ENCODE measurements at regions not wholly inside any gene's neighbourhood (a gene's known extent, or its start where the extent isn't known, plus 50 kb on each side); places are given as distances from the start of the nearest gene placed in this dataset.

DNA sequence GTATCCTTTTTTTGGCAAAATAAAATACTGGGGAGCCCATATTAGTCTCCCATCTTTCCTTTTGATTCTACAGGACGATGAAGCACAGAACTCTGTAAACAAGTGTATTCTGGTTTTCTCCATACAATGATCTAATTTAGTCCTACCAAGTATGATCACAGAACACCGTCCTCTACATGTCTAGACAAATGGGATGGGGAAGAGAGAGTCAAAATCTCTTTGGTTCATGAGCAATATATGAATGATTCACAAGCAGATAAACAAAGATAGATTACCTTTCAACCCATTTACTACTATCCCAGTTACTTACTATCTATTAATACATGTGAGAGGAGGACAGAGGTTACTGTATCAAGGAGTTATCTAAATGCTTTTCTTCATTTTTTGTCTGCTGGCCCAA, 352.4 kb upstream of the ACVR2A start:
- peaks cover 3% of the 10 kb centered on the region for H3K9me3 Mint-ChIP-seq
- peaks cover 1% of the 10 kb centered on the region for H3K36me3 Mint-ChIP-seq (ENCODE audit: insufficient read depth)
- ATAC-seq (no peak), DNase-seq (no peak)
- H3K27me3 Mint-ChIP-seq (ENCODE audit: low read depth), result no peaks in the 10 kb centered on the region
- H3K4me3 Mint-ChIP-seq, result no peak overlapping the region
- peaks cover 35% of the 10 kb centered on the region for H3K4me1 Mint-ChIP-seq (ENCODE audit: low read depth)

DNA sequence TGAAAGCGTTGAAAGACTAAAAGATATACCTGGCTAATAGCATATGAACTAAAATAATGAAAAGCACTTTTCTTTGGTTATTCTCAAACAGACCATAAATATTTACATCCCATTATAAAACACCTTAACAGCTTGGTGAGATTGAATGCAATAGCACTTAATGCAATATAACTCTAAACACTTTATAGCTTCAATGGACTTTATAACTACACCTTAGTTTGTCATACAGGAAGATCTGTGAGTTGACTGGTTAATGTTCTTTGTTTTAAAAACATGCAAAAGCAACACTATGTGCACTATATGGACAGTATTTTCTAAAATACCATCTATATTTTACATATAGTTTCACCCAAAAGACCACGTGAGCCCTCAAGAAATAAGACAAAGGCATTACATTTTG, 353.3 kb upstream of the ACVR2A start:
- ATAC-seq (no peak), DNase-seq (no peak)
- H3K9me3 Mint-ChIP-seq, result peaks cover 3% of the 10 kb centered on the region
- no peaks in the 10 kb centered on the region for H3K27me3 Mint-ChIP-seq (ENCODE audit: low read depth)
- H3K4me3 Mint-ChIP-seq, result no peak overlapping the region
- peaks cover 1% of the 10 kb centered on the region for H3K36me3 Mint-ChIP-seq (ENCODE audit: insufficient read depth)
- peaks cover 29% of the 10 kb centered on the region for H3K4me1 Mint-ChIP-seq (ENCODE audit: low read depth)

DNA sequence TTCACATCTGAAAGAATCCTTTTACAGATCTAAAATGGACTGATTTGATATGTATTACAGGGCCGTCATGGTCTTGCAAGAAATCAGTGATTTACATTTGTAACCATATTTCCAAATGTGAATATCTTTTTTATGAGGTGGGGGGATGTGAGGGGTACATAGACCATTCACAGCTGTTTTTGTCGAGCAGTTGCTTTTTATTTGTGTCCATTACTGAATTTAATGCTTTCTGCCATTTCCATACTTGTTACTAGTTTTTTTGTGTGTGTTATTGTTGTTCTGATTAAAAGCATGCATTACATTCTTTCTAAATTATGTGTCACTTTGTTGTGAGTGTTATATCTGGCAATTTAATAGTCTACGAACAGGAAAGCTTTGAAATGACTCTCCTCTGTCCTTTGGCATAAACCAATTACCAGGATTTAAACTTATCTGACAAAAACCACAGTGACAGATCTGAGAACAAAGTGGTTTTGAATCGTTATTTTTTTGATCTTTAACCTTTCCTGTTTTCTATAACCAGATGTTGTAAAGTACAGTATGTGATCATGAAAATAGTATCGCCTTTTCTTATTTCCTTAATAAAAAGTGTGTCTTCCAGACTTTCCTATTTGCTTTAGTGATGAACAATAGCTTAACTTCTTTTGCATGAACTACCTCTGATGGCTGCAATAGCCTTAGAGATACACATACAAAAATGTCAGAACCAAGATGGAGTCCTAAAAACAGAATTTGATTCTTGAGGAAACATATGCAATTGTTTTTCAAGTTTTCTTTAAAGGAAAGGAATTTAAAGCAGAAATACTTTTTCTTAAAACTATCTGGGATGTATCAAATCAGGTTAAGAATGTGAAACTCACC, 354.2 kb upstream of the ACVR2A start:
- H3K4me1 Mint-ChIP-seq (ENCODE audit: low read depth), result peaks cover 29% of the 10 kb centered on the region
- H3K9me3 Mint-ChIP-seq, result peaks cover 3% of the 10 kb centered on the region
- H3K36me3 Mint-ChIP-seq (ENCODE audit: insufficient read depth), result peaks cover 1% of the 10 kb centered on the region
- no peak overlapping the region for H3K4me3 Mint-ChIP-seq
- no peak for DNase-seq
- peak; percentile 23 to 48 for ATAC-seq
- H3K27me3 Mint-ChIP-seq (ENCODE audit: low read depth), result no peaks in the 10 kb centered on the region

DNA sequence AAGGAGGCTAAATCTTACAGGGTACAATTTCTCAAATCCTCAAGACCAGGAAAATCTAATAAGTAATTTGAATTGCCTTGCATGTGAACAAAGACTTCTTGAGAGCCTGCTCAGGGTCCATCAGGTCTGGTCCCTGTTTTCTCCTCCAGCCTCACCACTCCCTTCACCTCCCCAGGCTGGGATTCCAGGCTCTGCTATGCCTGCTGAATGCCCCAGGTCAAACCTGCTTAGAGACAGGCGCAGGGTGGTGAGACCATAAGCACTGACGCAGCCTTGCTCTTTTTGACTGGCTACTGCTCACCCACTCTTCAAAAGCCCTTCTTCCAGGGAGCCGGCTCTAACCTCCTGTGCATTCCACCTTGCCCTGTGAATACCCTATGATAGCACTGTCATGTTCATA, 356.4 kb upstream of the ACVR2A start:
- Mint-ChIP-seq H3K9me3 (peaks cover 3% of the 10 kb centered on the region), H3K4me3 (no peak overlapping the region), H3K27me3 (ENCODE audit: low read depth) (no peaks in the 10 kb centered on the region), H3K36me3 (ENCODE audit: insufficient read depth) (no peaks in the 10 kb centered on the region), H3K4me1 (ENCODE audit: low read depth) (peaks cover 31% of the 10 kb centered on the region)
- no peak for DNase-seq
- no peak for ATAC-seq

DNA sequence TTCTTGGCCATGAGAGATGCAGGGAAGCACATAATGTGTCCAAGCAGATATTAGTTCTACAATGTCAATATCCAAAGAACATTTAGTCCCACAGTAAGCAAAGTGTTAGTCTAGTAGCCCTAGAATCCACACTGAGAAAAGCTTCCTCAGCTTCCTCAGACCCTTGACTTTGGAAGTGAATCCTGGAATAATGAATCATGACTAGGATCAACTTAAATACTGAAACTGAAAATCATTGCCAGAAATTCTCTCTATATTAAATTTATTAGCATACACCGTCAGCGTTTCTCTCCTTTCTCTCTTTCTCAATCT, 356.9 kb upstream of the ACVR2A start:
- H3K9me3 Mint-ChIP-seq, result peaks cover 3% of the 10 kb centered on the region
- no peaks in the 10 kb centered on the region for H3K36me3 Mint-ChIP-seq (ENCODE audit: insufficient read depth)
- H3K27me3 Mint-ChIP-seq (ENCODE audit: low read depth), result no peaks in the 10 kb centered on the region
- H3K4me1 Mint-ChIP-seq (ENCODE audit: low read depth), result peaks cover 31% of the 10 kb centered on the region
- ATAC-seq (no peak), DNase-seq (no peak)
- H3K4me3 Mint-ChIP-seq, result no peak overlapping the region

DNA sequence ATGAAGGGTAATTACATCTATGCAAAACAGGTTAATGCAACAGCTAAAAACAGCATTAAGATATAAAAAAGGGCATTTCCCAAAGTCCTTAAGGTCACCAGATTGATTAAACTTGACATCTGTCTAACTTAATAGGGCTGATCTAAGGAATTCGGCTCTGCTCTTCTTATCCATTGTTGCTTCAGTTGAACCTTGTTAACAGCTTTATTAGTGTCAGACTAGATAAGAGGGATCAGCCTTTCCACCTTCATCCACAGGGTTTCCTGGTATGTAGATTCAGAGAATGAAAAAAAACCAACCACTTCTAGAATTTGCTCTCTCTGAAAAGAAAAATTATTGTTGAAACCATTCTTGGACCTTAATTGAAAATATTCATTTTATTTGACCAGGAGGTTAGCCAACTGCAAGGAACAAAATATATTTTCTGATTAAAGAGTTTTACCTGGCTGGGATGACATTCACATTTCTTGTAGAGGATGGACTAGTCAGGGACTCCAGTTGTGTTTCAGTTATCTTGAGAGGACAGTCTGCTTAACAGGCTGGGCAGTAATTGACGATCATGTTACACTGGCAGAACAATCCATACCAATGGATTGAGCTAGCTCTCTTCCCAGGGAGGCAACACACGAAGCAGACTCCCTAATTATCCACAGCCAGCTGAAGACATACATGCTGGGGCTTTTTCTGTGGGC, 357.4 kb upstream of the ACVR2A start:
- ATAC-seq, result no peak

DNA sequence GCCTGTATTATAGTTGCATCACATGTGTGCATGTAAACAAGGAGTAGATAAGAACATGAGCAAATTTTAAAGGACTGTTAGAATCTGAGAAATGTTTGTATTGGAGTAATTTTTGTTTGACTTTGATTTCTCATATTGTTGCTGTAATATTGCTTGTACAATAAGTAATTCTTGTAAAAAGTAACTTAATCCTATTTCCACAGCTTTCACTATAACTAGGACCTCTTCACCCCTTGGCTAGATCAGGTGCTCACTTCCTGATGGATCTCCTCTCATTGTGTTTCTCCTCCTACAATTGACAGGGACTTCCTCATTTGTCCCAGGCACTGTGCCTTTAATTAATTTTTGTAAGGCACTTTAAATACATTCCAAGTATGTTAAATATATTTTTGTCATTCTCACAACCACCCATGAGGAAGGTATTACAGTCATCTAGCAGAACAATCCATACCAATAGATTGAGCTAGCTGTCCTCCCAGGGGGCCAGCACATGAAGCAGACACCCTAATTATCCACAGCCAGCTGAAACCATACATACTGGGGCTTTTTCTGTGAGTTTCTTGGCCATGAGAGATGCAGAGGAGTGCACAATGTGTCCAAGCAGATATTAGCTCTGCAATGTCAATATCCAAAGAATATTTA, 359.5 kb upstream of the ACVR2A start:
- H3K4me1 Mint-ChIP-seq (ENCODE audit: low read depth), result peaks cover 12% of the 10 kb centered on the region
- H3K9me3 Mint-ChIP-seq, result no peaks in the 10 kb centered on the region
- no peak overlapping the region for H3K4me3 Mint-ChIP-seq
- no peaks in the 10 kb centered on the region for H3K36me3 Mint-ChIP-seq (ENCODE audit: insufficient read depth)
- DNase-seq (no peak), ATAC-seq (no peak)
- no peaks in the 10 kb centered on the region for H3K27me3 Mint-ChIP-seq (ENCODE audit: low read depth)

More for the DNA sequence above, 357.4 kb upstream of the ACVR2A start:
- no peak overlapping the region for H3K4me3 Mint-ChIP-seq
- no peak for DNase-seq
- no peaks in the 10 kb centered on the region for H3K27me3 Mint-ChIP-seq (ENCODE audit: low read depth)
- H3K9me3 Mint-ChIP-seq, result peaks cover 3% of the 10 kb centered on the region
- H3K4me1 Mint-ChIP-seq (ENCODE audit: low read depth), result peaks cover 30% of the 10 kb centered on the region
- no peaks in the 10 kb centered on the region for H3K36me3 Mint-ChIP-seq (ENCODE audit: insufficient read depth)

DNA sequence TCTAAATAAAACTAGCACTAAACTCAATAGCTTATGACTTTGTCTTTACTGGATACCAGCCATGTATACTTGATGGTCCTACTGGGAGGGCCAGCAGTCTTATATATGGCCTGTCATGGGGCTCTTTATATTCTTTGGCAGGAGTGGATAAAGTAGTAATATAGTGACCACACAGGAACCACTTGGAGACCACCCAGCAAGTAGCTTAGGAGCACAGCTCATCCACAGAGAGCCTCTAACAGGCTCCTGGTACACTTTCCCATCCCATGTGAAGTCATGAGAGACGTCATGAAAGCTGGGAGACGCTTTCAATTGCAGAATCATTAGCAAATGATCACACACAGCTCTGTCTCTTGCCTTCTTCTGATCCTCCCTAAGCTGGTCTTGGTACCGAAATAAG, 360.9 kb upstream of the ACVR2A start:
- Mint-ChIP-seq H3K9me3 (no peaks in the 10 kb centered on the region), H3K36me3 (ENCODE audit: insufficient read depth) (no peaks in the 10 kb centered on the region), H3K4me3 (no peak overlapping the region), H3K4me1 (ENCODE audit: low read depth) (peaks cover 3% of the 10 kb centered on the region), H3K27me3 (ENCODE audit: low read depth) (no peaks in the 10 kb centered on the region)
- DNase-seq (no peak), ATAC-seq (no peak)

DNA sequence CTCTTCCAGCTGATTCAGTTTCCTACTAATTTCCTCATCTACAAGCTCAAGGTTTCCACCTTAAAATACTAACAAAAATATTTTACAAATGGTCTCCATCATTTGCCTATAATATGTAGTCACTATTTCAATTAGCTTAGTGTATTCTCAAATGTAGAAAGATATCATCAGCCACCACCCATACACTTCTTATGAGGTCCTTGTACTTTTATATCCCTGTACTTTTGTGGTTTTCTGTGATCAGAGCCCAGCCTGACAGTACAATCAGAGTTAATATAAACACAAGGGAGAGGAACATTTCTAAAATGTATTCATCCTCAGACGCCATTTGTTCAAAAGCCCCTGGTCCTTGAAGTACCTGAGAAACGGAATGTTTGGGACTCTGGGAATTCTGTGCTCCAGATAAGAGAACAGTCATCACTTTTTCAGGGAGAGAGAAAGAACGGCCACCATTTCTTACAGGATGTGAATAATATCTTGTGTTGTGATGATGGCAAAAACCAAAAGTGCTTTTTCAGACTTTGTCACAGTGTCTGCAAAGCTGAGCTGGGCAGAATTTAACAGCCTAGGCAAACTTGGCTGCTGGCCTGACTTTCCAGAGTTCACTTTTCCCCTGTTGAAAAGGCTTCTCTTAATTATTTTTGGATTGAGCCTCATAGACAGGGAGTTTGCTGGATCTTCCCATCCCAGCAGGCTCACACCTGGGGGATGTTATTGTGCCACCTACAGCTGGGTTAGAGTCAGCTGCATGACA, 361.7 kb upstream of the ACVR2A start:
- Mint-ChIP-seq H3K27me3 (ENCODE audit: low read depth) (no peaks in the 10 kb centered on the region), H3K9me3 (no peaks in the 10 kb centered on the region), H3K4me3 (no peak overlapping the region), H3K36me3 (ENCODE audit: insufficient read depth) (no peaks in the 10 kb centered on the region), H3K4me1 (ENCODE audit: low read depth) (peaks cover 2% of the 10 kb centered on the region)
- ATAC-seq (peak; percentile 30 to 56), DNase-seq (no peak)

DNA sequence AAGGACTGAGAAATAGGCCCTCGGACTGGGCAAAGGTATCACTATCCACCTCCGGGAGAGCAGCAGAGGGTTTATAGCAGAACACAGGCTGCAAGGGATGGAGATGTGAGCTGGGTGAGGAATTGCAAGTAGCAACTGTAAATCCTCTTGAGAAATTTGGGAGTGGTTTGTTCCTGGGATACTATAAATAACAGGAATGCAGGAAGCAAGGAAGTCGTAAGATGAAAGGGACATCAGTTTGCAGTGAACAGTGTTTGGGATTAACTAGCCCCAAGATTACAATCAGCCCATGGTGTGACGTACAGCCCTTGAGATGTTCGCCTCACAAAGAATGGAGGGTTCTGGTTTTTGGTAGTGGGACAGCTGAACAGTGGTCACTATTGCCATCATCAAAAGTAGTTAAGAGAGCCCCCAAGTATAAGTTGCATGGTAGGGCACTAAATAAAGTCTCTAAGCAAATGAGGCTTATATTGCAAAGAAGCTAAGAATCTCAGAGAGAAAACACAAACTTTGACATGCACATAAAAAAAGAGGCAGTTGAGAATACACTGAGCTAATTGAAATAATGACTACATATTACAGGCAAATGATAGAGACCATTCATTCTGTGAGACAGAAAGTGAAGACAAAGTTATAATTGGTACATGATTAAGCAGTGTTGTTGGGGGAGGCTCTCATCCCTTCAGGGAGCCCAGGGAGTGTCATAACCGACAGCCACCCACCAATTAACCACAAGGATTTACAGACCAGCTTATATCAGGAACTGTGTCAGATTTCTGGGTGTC, 362.5 kb upstream of the ACVR2A start:
- H3K36me3 Mint-ChIP-seq (ENCODE audit: insufficient read depth), result no peaks in the 10 kb centered on the region
- ATAC-seq (peak; percentile 58 to 66), DNase-seq (no peak)

DNA sequence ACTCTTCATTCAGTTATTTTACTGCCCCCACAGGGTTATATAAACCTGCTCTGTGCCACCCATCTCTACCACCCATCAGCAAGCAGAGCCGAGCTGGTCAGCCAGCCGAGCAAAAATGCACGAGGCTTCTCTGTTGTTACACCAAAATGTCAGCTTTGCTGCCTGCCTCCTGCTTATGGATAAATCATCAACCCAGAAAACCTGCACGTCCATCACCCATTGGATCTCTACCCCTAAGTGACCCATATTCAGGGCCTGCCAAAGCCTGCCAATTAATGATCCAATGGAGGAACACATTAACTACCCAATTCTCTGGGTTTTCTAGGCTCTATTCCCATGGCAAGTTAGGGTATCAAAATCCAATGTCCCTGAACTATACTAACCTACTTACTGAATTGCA, 365.5 kb upstream of the ACVR2A start:
- Mint-ChIP-seq H3K9me3 (no peaks in the 10 kb centered on the region), H3K36me3 (ENCODE audit: insufficient read depth) (no peaks in the 10 kb centered on the region), H3K4me3 (no peak overlapping the region), H3K27me3 (ENCODE audit: low read depth) (no peaks in the 10 kb centered on the region), H3K4me1 (ENCODE audit: low read depth) (peaks cover 2% of the 10 kb centered on the region)
- ATAC-seq, result no peak
- DNase-seq, result no peak

More for the DNA sequence above, 362.5 kb upstream of the ACVR2A start:
- Mint-ChIP-seq H3K4me3 (no peak overlapping the region), H3K9me3 (no peaks in the 10 kb centered on the region), H3K4me1 (ENCODE audit: low read depth) (peaks cover 2% of the 10 kb centered on the region), H3K27me3 (ENCODE audit: low read depth) (no peaks in the 10 kb centered on the region)

DNA sequence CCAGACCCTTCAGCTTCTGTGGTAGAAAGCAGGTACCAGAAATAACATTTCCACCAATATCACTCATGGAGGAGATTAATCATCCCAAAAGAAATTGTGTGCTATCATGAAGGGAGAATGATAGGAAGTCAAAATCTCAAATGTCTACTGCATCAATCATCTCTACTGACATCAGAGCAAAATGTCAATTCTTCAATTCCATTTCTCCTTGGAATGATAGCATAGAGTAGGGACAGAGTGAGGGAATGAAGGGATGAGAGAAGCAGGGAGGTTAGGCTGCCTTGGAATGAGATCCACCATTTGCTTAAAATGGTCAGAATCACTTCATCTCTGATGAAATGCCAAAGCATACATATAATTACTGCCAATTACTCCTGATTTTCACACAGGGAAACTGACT, 371.8 kb upstream of the ACVR2A start:
- H3K4me3 Mint-ChIP-seq, result no peak overlapping the region
- no peak for DNase-seq
- H3K36me3 Mint-ChIP-seq (ENCODE audit: insufficient read depth), result no peaks in the 10 kb centered on the region
- H3K27me3 Mint-ChIP-seq (ENCODE audit: low read depth), result no peaks in the 10 kb centered on the region
- ATAC-seq, result no peak
- no peaks in the 10 kb centered on the region for H3K4me1 Mint-ChIP-seq (ENCODE audit: low read depth)
- H3K9me3 Mint-ChIP-seq, result no peaks in the 10 kb centered on the region

DNA sequence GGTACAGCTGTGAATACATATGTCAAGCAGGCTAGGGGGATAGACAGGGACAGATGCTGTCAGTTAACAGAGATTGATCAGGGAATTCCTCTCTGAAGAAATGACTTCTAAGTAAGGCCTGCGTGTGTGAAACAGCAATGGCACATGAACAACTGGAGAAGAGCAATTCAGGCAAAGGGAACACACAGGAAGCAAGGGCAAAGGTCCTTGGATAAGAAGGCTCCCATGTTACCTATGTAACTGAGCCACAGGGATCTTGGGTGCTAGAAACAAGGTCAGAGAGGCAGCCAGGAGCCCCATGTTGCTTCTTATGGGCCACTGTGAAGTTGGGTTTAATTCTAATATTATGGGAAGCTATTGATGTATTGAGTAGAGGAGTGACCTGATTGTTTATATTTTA, 373.7 kb upstream of the ACVR2A start:
- ATAC-seq (no peak), DNase-seq (no peak)
- H3K9me3 Mint-ChIP-seq, result no peaks in the 10 kb centered on the region
- H3K27me3 Mint-ChIP-seq (ENCODE audit: low read depth), result no peaks in the 10 kb centered on the region
- H3K4me1 Mint-ChIP-seq (ENCODE audit: low read depth), result no peaks in the 10 kb centered on the region
- H3K4me3 Mint-ChIP-seq, result no peak overlapping the region
- no peaks in the 10 kb centered on the region for H3K36me3 Mint-ChIP-seq (ENCODE audit: insufficient read depth)

DNA sequence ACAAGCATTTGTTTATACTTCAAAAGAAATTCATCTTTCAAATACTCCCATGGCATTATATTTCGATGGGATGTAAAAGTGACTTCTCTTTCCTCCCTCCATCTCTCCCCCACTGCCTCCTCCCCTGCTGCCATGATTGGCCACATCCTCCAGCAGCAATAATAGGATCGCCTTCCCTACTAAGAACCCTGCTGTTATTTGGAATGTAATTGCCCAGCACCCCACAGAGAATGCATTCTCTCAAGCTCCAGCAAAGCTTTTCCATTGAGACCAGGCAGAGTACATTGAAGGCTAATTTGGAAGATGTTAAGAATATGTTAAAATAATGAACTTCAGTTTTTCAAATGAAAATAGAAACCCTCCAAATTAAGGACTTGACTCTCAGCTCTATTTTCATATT, 375.4 kb upstream of the ACVR2A start:
- Mint-ChIP-seq H3K9me3 (no peaks in the 10 kb centered on the region), H3K36me3 (ENCODE audit: insufficient read depth) (no peaks in the 10 kb centered on the region), H3K4me1 (ENCODE audit: low read depth) (no peaks in the 10 kb centered on the region), H3K4me3 (no peak overlapping the region), H3K27me3 (ENCODE audit: low read depth) (no peaks in the 10 kb centered on the region)
- ATAC-seq (no peak), DNase-seq (no peak)
